ENCODE measurements at regions not wholly inside any gene's neighbourhood (a gene's known extent, or its start where the extent isn't known, plus 50 kb on each side); places are given as distances from the start of the nearest gene placed in this dataset.

DNA sequence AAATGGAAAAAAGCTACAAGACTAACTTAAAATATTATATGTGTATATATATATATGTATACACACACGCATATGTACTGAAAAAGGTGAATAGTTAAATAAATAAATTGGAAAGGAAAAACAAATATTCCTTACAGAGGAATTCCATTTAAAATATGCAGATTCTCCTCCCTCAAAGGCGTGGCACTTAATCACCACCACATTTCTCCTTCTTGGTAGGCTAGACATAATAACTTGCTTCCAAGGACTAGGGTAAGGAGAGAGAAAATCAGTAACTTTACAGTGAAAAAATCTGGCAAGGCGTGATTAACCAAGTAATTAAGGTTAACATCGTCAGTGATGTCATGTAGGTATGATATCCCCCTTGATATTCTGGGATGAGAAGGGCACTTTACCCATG, 84.0 kb upstream of the USP25 start:
- TF ChIP-seq, protein P1, sequence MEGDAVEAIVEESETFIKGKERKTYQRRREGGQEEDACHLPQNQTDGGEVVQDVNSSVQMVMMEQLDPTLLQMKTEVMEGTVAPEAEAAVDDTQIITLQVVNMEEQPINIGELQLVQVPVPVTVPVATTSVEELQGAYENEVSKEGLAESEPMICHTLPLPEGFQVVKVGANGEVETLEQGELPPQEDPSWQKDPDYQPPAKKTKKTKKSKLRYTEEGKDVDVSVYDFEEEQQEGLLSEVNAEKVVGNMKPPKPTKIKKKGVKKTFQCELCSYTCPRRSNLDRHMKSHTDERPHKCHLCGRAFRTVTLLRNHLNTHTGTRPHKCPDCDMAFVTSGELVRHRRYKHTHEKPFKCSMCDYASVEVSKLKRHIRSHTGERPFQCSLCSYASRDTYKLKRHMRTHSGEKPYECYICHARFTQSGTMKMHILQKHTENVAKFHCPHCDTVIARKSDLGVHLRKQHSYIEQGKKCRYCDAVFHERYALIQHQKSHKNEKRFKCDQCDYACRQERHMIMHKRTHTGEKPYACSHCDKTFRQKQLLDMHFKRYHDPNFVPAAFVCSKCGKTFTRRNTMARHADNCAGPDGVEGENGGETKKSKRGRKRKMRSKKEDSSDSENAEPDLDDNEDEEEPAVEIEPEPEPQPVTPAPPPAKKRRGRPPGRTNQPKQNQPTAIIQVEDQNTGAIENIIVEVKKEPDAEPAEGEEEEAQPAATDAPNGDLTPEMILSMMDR (IDR thresholded peaks at IDR 0.05; ENCODE audit: insufficient read depth, low read depth, low read length) = no peak
- no peak for TF ChIP-seq EZH2 (IDR thresholded peaks at IDR 0.05; ENCODE audit: insufficient read depth, low read length)

All from astrocyte (in vitro differentiated cells and primary cell).